Activated CD8-positive, alpha-beta T cell treated with anti-CD3 and anti-CD28 coated beads, Interleukin-2, amount 10 ng/mL, durations not matched to agents 7 days and 5 days (primary cell): ENCODE measurements at regions not wholly inside any gene's neighbourhood (a gene's known extent, or its start where the extent isn't known, plus 50 kb on each side); places are given as distances from the start of the nearest gene placed in this dataset.
"Not testable (repeated sequence)": the region's sequence is repeated elsewhere in the genome, so short reads cannot be mapped to it uniquely, and the experiment has no call there.

ENCODE experiments used
- ATAC-seq: fragments of 150-1000 bp; cut with Tn5 transposase; one replicate; pipeline ENCODE4 v1.10.0; 2021; ENCODE audit warnings: moderate library complexity
- CTCF ChIA-PET: fragments of 350-600 bp; sonication (Branson Sonifier 250); formaldehyde crosslinking; loops from one replicate; lab custom pipeline; 2021; ENCODE audit warnings: antibody characterized with exemption; lab: Charles Lee
- POLR2A ChIA-PET: fragments of 350-600 bp; sonication (Branson Sonifier 250); formaldehyde crosslinking; loops from one replicate; lab custom pipeline; 2021; ENCODE audit warnings: antibody characterized with exemption; lab: Charles Lee
- DNase-seq: peaks from one replicate; pipeline ENCODE4 v3.0.0-alpha.2; 2020
- H3K27ac Mint-ChIP-seq: one replicate; pipeline ENCODE4 v1.8.0; 2021; ENCODE audit warnings: mild to moderate bottlenecking, mixed read lengths
- H3K27me3 Mint-ChIP-seq: one replicate; pipeline ENCODE4 v1.8.0; 2021; ENCODE audit warnings: low read depth, mixed read lengths
- H3K36me3 Mint-ChIP-seq: one replicate; pipeline ENCODE4 v1.8.0; 2021; ENCODE audit warnings: low read depth, mixed read lengths
- H3K4me1 Mint-ChIP-seq: one replicate; pipeline ENCODE4 v1.8.0; 2021; ENCODE audit warnings: low read depth, mixed read lengths
- H3K4me3 Mint-ChIP-seq: one replicate; pipeline ENCODE4 v1.8.0; 2021; ENCODE audit warnings: mild to moderate bottlenecking, mixed read lengths
- H3K9me3 Mint-ChIP-seq: one replicate; pipeline ENCODE4 v1.8.0; 2022; ENCODE audit warnings: mixed read lengths; ENCODE audit not compliant: insufficient read depth

DNA sequence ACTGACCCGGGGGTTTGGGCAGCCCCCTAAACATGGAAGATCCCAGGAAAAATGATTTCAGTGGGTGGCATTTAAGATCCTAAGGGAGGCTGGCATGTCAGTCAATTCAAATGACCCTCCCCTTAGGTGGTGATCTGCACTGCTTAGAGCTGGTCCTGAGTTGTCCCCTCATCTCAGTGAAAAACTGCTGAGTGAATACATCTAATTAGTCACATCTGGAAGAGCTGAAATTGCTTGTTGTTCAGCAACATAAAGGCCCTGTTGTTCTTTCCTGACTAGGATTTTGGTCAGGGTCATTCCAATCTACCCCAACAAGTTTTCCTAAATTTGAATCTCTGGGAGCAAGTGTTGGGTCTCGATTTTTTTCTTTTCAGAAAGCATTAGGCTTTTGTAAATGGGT, 126.4 kb downstream of the LCA5 start:
- Mint-ChIP-seq H3K27ac (no peak overlapping the region), H3K4me3 (no peak overlapping the region), H3K4me1 (no peaks in the 10 kb centered on the region), H3K36me3 (no peaks in the 10 kb centered on the region), H3K27me3 (no peaks in the 10 kb centered on the region), H3K9me3 (no peaks in the 10 kb centered on the region)
- ChIA-PET POLR2A (no interaction called here), CTCF (no interaction called here)
- no peak for ATAC-seq
- no peak for DNase-seq

DNA sequence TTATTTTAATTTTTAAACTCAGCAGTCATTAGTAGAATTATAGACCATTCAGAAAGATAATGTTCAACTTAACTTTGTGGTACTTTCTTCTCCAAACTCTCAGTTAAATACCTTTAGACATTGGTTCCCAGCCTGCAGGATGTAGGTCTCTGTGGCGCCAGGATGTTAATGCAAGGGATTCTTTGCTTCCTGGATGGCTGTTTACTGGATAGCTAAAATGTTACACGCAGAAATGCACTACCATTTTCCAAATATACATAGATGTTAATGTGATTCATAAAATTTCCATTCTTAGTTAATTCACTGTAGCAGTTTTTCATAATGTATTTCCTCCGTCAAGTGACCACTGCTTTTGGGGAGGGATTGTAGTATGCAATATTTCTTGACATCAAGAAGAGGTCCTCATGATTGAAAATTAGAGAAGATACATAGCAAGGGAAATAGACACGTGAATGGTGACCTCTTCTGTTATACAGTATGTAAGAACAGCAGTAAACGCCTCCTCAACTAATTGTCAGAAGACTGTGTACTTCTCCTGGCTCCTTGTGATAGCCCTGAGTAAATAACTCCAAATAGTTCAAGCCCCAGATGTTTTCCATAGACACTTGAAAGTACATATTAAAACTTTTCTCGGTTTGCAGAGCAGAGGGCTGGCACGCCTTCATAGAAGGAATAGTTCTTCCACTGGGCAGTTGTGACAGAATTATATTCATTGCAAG, 128.8 kb downstream of the LCA5 start:
- H3K36me3 Mint-ChIP-seq, result no peaks in the 10 kb centered on the region
- H3K27me3 Mint-ChIP-seq, result no peaks in the 10 kb centered on the region
- no peak overlapping the region for H3K4me3 Mint-ChIP-seq
- H3K9me3 Mint-ChIP-seq, result no peaks in the 10 kb centered on the region
- no peak for DNase-seq
- ChIA-PET CTCF (no interaction called here), POLR2A (no interaction called here)
- ATAC-seq, result no peak
- no peak overlapping the region for H3K27ac Mint-ChIP-seq
- H3K4me1 Mint-ChIP-seq, result no peaks in the 10 kb centered on the region

DNA sequence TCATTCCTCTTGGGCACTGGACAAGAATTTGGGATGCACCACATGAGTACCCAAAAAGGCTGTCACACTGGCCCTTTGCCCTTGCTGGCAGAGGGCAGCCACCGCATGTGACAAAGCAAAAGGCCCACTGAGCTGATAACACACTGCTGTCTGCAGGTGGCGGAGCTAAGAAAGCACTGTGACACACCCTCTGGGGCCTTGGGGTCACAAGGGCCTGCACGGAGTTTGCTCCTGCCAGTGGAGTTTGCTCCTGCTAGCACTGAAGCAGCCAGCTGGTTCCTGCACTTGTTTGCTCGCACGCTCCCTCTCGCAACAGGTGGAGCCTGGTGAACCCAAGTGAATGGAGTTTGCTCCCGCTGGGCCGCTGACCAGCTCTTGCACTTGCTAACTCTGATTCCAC, 132.6 kb downstream of the LCA5 start:
- Mint-ChIP-seq H3K4me1 (no peaks in the 10 kb centered on the region), H3K36me3 (no peaks in the 10 kb centered on the region), H3K4me3 (no peak overlapping the region), H3K27me3 (no peaks in the 10 kb centered on the region), H3K27ac (no peak overlapping the region), H3K9me3 (no peaks in the 10 kb centered on the region)
- no peak for ATAC-seq
- ChIA-PET POLR2A (no interaction called here), CTCF (no interaction called here)
- no peak for DNase-seq

DNA sequence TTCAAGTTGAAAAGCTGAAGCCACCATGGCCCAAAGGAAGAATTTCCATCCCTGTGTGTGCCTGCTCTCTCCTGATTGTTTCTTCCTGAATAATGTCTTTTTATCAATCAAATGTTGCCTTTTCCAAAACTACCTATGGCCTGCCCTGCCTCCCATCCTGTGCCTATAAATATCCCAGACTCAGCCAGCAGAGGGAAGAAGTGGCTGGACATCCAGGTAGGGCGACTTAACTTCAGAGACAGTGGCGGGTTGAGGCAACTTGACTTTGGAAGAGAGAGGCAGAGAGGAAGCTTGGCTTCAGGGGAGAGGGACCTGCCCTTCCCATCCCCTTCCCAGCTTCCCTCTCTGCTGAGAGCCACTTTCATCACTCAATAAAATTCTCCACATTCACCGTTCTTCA, 133.0 kb downstream of the LCA5 start:
- H3K4me1 Mint-ChIP-seq, result no peaks in the 10 kb centered on the region
- ATAC-seq (no peak), DNase-seq (no peak)
- no peaks in the 10 kb centered on the region for H3K27me3 Mint-ChIP-seq
- POLR2A ChIA-PET, result no interaction called here
- no peaks in the 10 kb centered on the region for H3K9me3 Mint-ChIP-seq
- CTCF ChIA-PET, result no interaction called here
- no peak overlapping the region for H3K27ac Mint-ChIP-seq
- H3K36me3 Mint-ChIP-seq, result no peaks in the 10 kb centered on the region
- no peak overlapping the region for H3K4me3 Mint-ChIP-seq

GRCh38 chr6:79403563-79403962, 133.7 kb downstream of the LCA5 start:
- Mint-ChIP-seq H3K27ac (no peak overlapping the region), H3K36me3 (no peaks in the 10 kb centered on the region), H3K27me3 (no peaks in the 10 kb centered on the region), H3K4me3 (no peak overlapping the region), H3K4me1 (no peaks in the 10 kb centered on the region), H3K9me3 (no peaks in the 10 kb centered on the region)
- DNase-seq (no peak), ATAC-seq (no peak)
- CTCF ChIA-PET, result no interaction called here
- POLR2A ChIA-PET, result no interaction called here

DNA sequence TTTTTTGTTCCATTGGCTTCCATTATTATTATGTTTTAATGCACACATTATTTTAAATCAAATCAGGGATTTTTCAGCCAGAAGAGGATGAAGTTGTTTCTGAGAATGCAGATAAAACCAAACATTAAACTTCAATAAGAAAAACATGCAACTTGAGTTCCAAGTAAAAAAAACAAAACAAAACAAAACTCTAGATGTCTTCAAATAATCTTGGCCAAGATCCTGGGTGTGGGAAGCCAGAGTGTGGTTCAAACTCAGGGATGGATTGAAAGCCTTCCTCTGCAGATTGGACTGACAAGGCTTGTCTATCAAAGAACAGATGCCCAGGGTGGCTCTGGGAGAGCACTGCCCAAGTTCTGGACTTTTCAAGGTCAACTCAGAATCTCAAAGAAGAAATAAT, 134.1 kb downstream of the LCA5 start:
- ATAC-seq, result no peak
- Mint-ChIP-seq H3K27me3 (no peaks in the 10 kb centered on the region), H3K4me3 (no peak overlapping the region), H3K36me3 (no peaks in the 10 kb centered on the region), H3K9me3 (no peaks in the 10 kb centered on the region), H3K4me1 (no peaks in the 10 kb centered on the region), H3K27ac (no peak overlapping the region)
- DNase-seq, result no peak
- CTCF ChIA-PET, result no interaction called here
- POLR2A ChIA-PET, result no interaction called here

DNA sequence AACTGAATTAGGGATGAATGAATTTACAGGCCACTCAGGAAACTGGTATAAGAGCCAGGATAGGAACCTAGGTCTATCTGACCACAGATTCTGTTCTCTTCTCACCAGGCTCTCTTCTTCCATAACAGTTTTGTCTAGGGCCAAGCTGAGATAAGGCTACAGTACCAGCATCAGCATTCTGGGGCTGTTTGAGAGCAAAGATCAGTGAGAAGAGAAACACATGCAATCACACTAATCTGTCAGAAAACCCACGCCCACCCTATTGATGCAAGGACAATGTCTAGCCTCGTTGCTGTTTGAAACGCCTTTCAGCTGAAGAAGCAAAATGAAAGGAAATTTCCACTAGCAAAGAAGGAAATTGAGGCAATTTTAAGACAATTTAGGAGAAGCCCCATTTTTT, 137.7 kb downstream of the LCA5 start:
- H3K9me3 Mint-ChIP-seq, result no peaks in the 10 kb centered on the region
- ATAC-seq, result no peak
- no peak for DNase-seq
- H3K27ac Mint-ChIP-seq, result no peak overlapping the region
- no peaks in the 10 kb centered on the region for H3K4me1 Mint-ChIP-seq
- ChIA-PET POLR2A (no interaction called here), CTCF (no interaction called here)
- H3K4me3 Mint-ChIP-seq, result no peak overlapping the region
- H3K36me3 Mint-ChIP-seq, result no peaks in the 10 kb centered on the region
- no peaks in the 10 kb centered on the region for H3K27me3 Mint-ChIP-seq

DNA sequence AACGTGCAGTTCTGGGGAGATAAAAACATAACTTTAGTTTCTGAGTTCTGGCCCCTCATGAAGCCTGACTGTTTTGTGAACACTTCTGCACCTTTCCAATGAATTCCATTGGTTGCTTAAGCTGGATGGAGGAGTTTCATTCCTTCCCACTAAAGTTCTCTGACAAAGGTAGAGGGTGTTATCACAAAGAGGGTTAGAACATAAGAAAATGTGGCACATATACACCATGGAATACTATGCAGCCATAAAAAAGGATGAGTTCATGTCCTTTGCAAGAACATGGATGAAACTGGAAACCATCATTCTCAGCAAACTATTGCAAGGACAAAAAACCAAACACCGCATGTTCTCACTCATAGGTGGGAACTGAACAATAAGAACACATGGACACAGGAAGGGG, 138.6 kb downstream of the LCA5 start:
- POLR2A ChIA-PET, ATAC-seq, H3K36me3 Mint-ChIP-seq, H3K4me1 Mint-ChIP-seq, H3K9me3 Mint-ChIP-seq, H3K27me3 Mint-ChIP-seq, H3K4me3 Mint-ChIP-seq, H3K27ac Mint-ChIP-seq, CTCF ChIA-PET, DNase-seq: not testable (repeated sequence)

- CTCF ChIA-PET, result no interaction called here
Measured at GRCh38 chr6:79396625-79397024, 140.6 kb downstream of the LCA5 start.

GRCh38 chr6:79394690-79395089, 142.5 kb downstream of the LCA5 start:
- Mint-ChIP-seq H3K27ac (no peak overlapping the region), H3K4me3 (no peak overlapping the region), H3K27me3 (no peaks in the 10 kb centered on the region), H3K36me3 (no peaks in the 10 kb centered on the region), H3K4me1 (no peaks in the 10 kb centered on the region), H3K9me3 (no peaks in the 10 kb centered on the region)
- ChIA-PET CTCF (no interaction called here), POLR2A (no interaction called here)
- ATAC-seq (no peak), DNase-seq (no peak)

More at GRCh38 chr6:79396625-79397024, 140.6 kb downstream of the LCA5 start:
- H3K9me3 Mint-ChIP-seq, result no peaks in the 10 kb centered on the region
- H3K27ac Mint-ChIP-seq, result no peak overlapping the region
- H3K36me3 Mint-ChIP-seq, result no peaks in the 10 kb centered on the region
- POLR2A ChIA-PET, result no interaction called here
- no peaks in the 10 kb centered on the region for H3K4me1 Mint-ChIP-seq
- ATAC-seq (no peak), DNase-seq (no peak)
- H3K4me3 Mint-ChIP-seq, result no peak overlapping the region
- H3K27me3 Mint-ChIP-seq, result no peaks in the 10 kb centered on the region

DNA sequence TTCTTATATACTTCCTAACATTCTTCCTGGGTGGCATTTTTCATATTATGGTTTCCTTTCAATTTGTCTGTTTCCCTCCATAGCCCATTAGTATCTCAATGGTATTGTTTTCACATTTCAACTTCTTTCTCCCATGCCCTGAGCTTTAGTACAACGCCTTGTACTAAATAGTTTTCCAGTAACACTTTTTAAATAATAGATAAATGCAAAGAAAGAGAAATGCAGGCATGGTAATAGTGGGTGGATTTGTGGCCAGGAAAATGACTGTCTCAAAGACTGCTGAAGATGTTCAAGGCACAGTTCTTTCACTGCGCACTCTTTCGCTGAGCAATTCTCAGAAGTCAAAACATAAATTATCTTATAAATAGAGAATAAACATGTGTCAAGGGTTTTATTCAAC, 145.1 kb downstream of the LCA5 start:
- ChIA-PET POLR2A (interaction anchor here (0.7 kb wide), 1 partner anchor 224 kb away, joined by 3 read pairs; no protein-coding TSS in a partner anchor), CTCF (no interaction called here)
- H3K9me3 Mint-ChIP-seq, result no peaks in the 10 kb centered on the region

GRCh38 chr6:79391480-79391879, 145.8 kb downstream of the LCA5 start:
- Mint-ChIP-seq H3K4me1 (no peaks in the 10 kb centered on the region), H3K27ac (no peak overlapping the region), H3K9me3 (no peaks in the 10 kb centered on the region), H3K36me3 (no peaks in the 10 kb centered on the region), H3K27me3 (no peaks in the 10 kb centered on the region), H3K4me3 (no peak overlapping the region)
- DNase-seq (no peak), ATAC-seq (no peak)
- POLR2A ChIA-PET, result no interaction called here
- CTCF ChIA-PET, result no interaction called here

More for the DNA sequence above, 145.1 kb downstream of the LCA5 start:
- Mint-ChIP-seq H3K27ac (no peak overlapping the region), H3K4me1 (no peaks in the 10 kb centered on the region), H3K4me3 (no peak overlapping the region), H3K27me3 (no peaks in the 10 kb centered on the region), H3K36me3 (no peaks in the 10 kb centered on the region)
- ATAC-seq (no peak), DNase-seq (no peak)

DNA sequence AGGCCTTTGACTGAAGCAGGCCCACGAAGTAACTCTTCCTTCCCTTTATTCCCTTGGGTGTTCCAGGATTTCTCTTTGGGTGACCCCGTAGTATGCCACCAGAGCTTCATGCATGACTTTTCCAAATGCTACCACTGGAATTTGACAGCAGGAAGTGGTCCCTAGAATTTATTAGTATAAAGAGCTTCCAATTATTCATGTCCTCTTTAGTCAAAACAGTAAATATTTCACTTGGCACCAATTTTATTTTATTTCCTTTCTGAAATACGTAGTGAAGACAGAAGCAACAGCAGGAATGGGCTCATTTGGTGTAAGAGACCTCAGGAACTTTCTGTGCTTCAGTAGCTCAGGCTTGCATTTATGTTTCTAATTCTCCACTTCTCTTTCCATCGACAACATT, 151.3 kb downstream of the LCA5 start:
- H3K36me3 Mint-ChIP-seq, result no peaks in the 10 kb centered on the region
- no peak overlapping the region for H3K27ac Mint-ChIP-seq
- ATAC-seq, result no peak
- no peaks in the 10 kb centered on the region for H3K9me3 Mint-ChIP-seq
- ChIA-PET POLR2A (no interaction called here), CTCF (interaction anchor here (1.3 kb wide), 1 partner anchor 8 kb away, joined by 3 read pairs; no protein-coding TSS in a partner anchor)
- no peaks in the 10 kb centered on the region for H3K4me1 Mint-ChIP-seq
- DNase-seq, result no peak
- H3K27me3 Mint-ChIP-seq, result no peaks in the 10 kb centered on the region
- H3K4me3 Mint-ChIP-seq, result no peak overlapping the region
